ENCODE measurements at regions not wholly inside any gene's neighbourhood (a gene's known extent, or its start where the extent isn't known, plus 50 kb on each side); places are given as distances from the start of the nearest gene placed in this dataset.
"Not testable (repeated sequence)": the region's sequence is repeated elsewhere in the genome, so short reads cannot be mapped to it uniquely, and the experiment has no call there.

DNA sequence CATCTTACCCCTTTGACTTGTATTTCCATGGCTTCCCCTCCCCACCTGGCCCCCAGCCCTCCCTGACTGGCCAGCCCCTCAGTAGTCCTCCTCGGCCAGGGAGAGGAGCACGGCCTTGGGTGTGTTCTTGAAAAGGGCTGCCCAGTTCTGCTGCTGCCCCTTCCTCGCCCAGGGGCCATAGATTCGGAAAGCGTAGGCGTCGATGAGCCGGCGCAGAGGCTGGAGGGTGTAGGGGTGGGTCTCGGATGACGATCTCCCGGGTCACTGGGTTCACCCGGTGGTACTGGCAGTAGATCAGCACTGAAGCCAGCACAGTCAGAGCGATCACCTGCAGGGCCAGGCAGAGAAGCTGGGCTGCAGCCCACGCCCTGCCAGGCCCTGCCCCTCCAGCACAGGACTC, 71.7 kb downstream of the ZNF479 start:
- intact Hi-C loops (cut with DNase I; ENCODE audit: low total_unique reads); DNase-seq; H3K36me3 ChIP-seq; H3K4me3 ChIP-seq; H3K27ac ChIP-seq; H3K27me3 ChIP-seq (replicated peaks in 1 of 7); H3K4me1 ChIP-seq: not testable (repeated sequence)
- peaks cover 0 to 39% (median 2%) of the 10 kb centered on the region in 8 donors for H3K9me3 ChIP-seq
- 80 to 95% (median 84%) methylated on average over 12 to 14 of the region's 15 CpGs; no CpG with 5 or more reads in 1 of the 5 donors for WGBS, 5 donors

DNA sequence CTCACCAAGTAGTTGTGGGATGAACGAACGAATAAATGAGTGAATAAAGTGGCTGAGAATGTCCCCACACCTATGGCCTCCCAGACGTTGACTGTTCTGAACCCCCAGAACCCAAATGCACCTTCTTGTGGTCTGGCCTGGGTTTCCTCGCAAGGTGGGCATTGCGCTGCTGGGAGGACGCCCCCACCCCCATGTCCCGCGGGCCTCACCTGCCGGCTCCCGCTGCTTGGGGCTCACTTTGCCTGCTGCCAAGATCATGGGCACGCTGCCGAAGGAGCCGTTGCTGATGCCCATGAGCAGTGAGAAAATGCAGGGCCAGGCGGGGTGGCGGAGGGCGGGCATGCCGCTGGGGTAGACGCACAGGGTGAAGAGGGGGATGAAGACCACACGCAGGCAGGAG, 115.9 kb downstream of the ZNF479 start:
- H3K27me3 ChIP-seq (replicated peaks in 1 of 7); DNase-seq; intact Hi-C loops (cut with DNase I; ENCODE audit: low total_unique reads); H3K4me1 ChIP-seq; H3K36me3 ChIP-seq; H3K4me3 ChIP-seq; H3K27ac ChIP-seq: not testable (repeated sequence)
- peaks cover 0 to 18% (median 0%) of the 10 kb centered on the region in 8 donors for H3K9me3 ChIP-seq
- 90 to 92% (median 91%) methylated on average over 9 to 11 of the region's 19 CpGs; no CpG with 5 or more reads in 1 of the 5 donors for whole genome bisulfite sequencing, 5 donors

DNA sequence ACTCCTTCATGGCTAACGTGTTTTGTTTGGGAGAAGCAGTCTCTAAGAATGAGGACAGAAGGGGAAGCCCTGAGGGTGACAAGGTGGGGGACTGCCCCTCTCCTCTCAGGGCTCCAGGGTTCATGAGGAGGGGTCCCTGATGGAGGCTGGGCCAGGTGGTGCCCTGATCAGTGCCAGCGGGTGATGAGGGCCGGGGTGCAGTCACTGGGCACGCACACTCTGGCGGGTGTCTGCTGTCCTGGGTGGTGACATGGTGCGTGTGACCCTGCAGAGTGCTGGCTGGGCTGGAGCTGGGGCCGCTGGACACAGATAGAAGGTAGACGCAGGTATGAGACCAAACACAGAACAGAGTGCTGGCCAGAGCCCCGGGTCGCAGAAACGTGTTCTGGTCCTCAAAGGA, 118.5 kb downstream of the ZNF479 start:
- H3K4me3 ChIP-seq; H3K36me3 ChIP-seq; DNase-seq; H3K27ac ChIP-seq; H3K27me3 ChIP-seq (replicated peaks in 1 of 7); H3K4me1 ChIP-seq; intact Hi-C loops (cut with DNase I; ENCODE audit: low total_unique reads): not testable (repeated sequence)
- peaks cover 0 to 26% (median 1%) of the 10 kb centered on the region in 8 donors for H3K9me3 ChIP-seq
- WGBS, 5 donors: 77 to 95% (median 90%) methylated on average over 6 to 7 of the region's 11 CpGs

DNA sequence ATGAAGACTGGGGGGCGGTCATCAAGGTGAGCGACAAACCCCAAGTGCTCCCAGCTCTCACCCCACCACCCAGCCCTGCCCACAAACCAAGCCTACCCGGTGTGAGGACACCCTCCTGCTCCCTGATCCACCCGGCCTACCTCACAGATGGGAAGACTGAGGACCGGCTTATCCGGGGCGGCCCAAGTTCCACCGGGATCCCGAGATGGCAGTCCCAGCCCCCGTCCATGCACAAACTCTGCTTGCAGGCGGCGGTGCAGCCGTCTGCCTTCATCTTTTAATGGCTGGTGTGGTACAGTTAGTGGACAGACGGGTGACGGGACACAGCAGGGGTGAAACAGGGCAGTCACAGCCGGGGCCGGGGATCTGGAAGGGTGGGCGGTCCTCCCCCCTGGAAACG, 119.3 kb downstream of the ZNF479 start:
- WGBS, 5 donors: 83 to 93% (median 86%) methylated on average over 9 to 18 of the region's 19 CpGs
- intact Hi-C loops (cut with DNase I; ENCODE audit: low total_unique reads); H3K36me3 ChIP-seq; H3K27ac ChIP-seq; H3K27me3 ChIP-seq (replicated peaks in 1 of 7); DNase-seq; H3K4me3 ChIP-seq; H3K4me1 ChIP-seq: not testable (repeated sequence)
- H3K9me3 ChIP-seq: peaks cover 0 to 26% (median 1%) of the 10 kb centered on the region in 8 donors

DNA sequence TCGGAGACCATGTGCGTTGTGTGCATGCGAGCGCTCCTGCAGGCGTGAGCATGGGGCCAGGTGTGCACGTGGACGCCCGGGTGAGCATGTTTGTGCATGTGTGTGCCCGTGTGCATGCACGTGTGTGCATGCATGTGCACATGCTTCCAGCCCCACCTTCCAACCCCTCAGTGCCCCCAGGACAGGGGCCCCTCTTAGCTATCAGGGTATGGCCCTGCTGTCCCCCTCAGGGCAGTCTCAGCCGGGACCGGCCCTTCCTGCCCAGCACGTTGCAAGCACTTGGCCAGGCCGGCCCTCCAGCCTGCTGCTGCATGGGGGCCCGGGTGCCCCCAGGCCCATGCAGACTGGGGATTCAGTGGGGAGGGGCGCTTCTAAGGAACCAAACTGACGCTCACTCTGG, 123.0 kb downstream of the ZNF479 start:
- H3K27me3 ChIP-seq (replicated peaks in 1 of 7); H3K27ac ChIP-seq; intact Hi-C loops (cut with DNase I; ENCODE audit: low total_unique reads); H3K4me3 ChIP-seq; H3K36me3 ChIP-seq; DNase-seq; H3K4me1 ChIP-seq: not testable (repeated sequence)
- 90 to 93% (median 91%) methylated on average over 7 to 10 of the region's 17 CpGs; no CpG with 5 or more reads in 1 of the 5 donors for WGBS, 5 donors
- peaks cover 0 to 25% (median 1%) of the 10 kb centered on the region in 8 donors for H3K9me3 ChIP-seq

DNA sequence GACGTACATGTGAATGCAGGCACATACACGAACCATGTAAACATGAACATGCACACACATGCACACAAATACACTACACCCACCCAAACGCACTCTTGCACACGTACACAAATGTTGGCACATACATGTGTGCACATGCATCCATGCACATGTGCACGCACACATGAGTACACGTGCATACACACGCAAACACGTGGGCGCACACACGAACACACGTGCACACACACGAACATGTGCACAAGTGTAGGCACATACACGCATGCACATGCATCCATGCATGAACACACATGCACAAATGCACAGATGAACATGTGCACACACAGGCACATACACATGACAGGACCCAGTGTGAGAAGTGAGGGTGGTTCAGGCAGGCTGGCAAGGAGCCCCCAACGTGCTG, 126.3 kb downstream of the ZNF479 start:
- H3K4me3 ChIP-seq; H3K4me1 ChIP-seq; H3K27me3 ChIP-seq (replicated peaks in 1 of 7); DNase-seq; H3K27ac ChIP-seq; H3K36me3 ChIP-seq; intact Hi-C loops (cut with DNase I; ENCODE audit: low total_unique reads): not testable (repeated sequence)
- WGBS, 5 donors: 45 to 82% (median 78%) methylated on average over 10 to 13 of the region's 14 CpGs; no CpG with 5 or more reads in 1 of the 5 donors
- peaks cover 0 to 12% (median 1%) of the 10 kb centered on the region in 8 donors for H3K9me3 ChIP-seq

DNA sequence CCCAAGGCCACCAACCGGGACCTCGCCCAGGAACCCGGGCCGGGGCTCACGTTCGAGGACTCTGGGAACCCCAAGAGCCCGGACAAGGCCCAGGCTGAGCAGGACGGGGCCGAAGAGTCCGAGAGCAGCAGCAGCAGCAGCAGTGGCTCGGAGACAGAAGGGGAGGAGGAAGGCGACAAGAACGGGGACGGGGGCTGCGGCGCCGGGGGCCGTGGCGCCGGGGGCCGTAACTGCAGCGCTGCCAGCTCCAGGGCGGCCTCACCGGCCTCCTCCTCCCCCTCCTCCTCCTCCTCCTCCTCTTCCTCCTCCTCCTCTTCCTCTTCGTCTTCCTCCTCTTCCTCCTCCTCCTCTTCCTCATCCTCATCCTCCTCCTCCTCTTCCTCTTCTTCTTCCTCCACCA, 128.4 kb downstream of the ZNF479 start:
- H3K27me3 ChIP-seq (replicated peaks in 1 of 7); H3K4me1 ChIP-seq; H3K4me3 ChIP-seq; H3K9me3 ChIP-seq; H3K27ac ChIP-seq; H3K36me3 ChIP-seq; intact Hi-C loops (cut with DNase I; ENCODE audit: low total_unique reads); DNase-seq: not testable (repeated sequence)
- 77 to 90% (median 86%) methylated on average over 4 to 18 of the region's 25 CpGs for WGBS, 5 donors

DNA sequence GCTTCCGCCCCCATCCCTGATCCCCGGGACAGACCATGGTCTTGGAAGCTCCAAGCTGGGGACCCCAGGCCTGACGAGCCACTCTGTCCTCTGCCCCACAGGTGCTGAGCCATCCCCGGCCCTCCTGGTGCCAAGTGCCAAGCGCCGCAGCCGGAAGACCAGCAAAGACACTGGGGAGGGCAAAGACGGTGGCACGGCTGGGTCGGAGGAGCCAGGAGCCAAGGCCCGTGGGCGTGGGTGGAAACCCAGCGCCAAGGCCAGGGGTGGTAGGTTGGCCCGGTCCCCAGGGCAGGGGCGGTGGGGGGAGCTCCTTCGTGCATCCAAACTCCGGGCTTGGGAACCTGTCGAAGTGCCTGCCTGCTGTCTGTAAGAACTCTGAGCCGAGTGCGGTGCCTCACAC, 130.3 kb downstream of the ZNF479 start:
- H3K36me3 ChIP-seq; H3K27me3 ChIP-seq (replicated peaks in 1 of 7); intact Hi-C loops (cut with DNase I; ENCODE audit: low total_unique reads); DNase-seq; H3K4me1 ChIP-seq; H3K4me3 ChIP-seq; H3K27ac ChIP-seq: not testable (repeated sequence)
- WGBS, 5 donors: 93 to 100% (median 95%) methylated on average over 1 to 17 of the region's 20 CpGs; no CpG with 5 or more reads in 1 of the 5 donors
- H3K9me3 ChIP-seq: peaks cover 0 to 14% (median 0%) of the 10 kb centered on the region in 8 donors

DNA sequence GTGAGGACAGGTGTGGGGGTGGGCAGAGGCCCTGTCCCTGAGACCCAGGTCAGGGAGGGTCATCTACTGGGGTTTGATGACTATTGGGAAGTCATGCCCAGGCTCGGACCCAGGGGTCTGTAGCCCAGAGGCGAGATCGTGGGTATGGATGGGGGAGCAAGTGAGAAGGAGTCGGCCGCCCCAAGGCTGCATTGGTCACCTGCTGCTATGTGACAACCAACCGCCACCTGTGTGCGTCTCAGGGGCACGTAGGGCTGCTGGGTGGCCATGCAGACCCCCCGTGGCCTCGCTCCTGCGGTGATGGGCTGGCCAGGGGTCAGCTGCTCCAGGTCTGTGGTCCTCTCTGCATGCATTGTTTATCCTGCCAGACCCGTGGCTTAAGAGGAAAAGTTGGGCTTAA, 138.5 kb downstream of the ZNF479 start:
- 77 to 89% (median 85%) methylated on average over 6 to 12 of the region's 12 CpGs for WGBS, 5 donors
- H3K4me1 ChIP-seq; H3K27me3 ChIP-seq (replicated peaks in 1 of 7); intact Hi-C loops (cut with DNase I; ENCODE audit: low total_unique reads); DNase-seq; H3K36me3 ChIP-seq; H3K27ac ChIP-seq; H3K4me3 ChIP-seq: not testable (repeated sequence)
- peaks cover 0 to 15% (median 7%) of the 10 kb centered on the region in 8 donors for H3K9me3 ChIP-seq

DNA sequence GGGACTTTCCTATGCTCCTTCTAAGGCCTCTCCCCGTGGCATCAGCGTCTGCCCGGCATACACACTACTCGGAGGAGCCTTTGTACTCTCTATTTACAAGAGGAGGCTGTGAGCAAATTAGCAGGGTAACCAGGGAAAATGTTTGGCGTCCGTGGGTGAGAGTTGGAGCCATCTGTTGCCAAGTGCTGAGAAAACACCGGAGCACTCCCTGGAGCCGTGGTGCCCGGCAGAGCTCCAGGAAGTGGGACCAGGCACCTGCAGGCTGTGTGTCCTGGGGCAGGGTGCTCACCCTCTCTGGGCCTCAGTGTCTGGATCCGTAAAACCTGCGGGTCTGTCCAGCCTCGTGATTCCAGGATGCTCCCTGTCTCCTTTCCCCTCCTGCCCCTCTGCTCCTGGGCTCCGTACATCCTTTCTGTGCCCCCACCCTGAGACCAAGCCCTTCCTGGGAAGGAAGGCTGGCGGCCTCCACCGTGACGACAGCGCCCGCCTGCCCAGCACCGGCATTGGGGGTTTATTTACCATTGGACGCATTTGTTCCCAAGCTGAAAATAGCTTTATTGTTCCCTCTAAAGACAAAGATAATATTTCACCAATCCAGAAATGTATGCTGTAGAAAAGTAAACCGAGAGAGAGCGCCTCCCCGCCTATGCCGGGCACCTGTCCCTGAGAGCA, 174.4 kb downstream of the ZNF479 start:
- WGBS, 5 donors: 81 to 95% (median 90%) methylated on average over 8 to 13 of the region's 24 CpGs
- DNase-seq: peak; percentile 43

DNA sequence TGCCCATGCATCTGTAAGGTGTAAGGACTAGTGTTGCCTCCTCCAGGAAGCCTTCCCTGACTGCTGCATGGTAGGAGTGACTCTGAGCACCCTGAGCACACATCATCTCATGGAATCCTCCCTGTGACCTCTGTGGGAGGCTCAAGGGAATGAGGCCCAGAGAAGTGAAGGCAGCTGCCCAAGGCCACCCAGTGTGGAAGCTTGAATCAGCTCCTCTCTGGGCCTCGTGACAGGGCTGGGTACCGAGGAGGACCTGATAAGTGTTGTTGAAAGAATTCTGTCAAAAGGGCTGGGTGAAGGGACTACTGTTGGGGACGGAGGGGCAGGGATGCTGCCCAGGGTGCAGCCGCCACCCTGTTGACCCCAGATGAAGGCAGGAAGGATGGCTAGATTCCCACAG, 175.2 kb downstream of the ZNF479 start:
- intact Hi-C loops (cut with DNase I; ENCODE audit: low total_unique reads); H3K27ac ChIP-seq; H3K4me1 ChIP-seq; H3K36me3 ChIP-seq; H3K4me3 ChIP-seq; H3K27me3 ChIP-seq (replicated peaks in 1 of 7); H3K9me3 ChIP-seq: not testable (repeated sequence)
- DNase-seq: peak; percentile 51
- 57 to 90% (median 82%) methylated on average over 2 of the region's 4 CpGs for WGBS, 5 donors

More for the DNA sequence above, 174.4 kb downstream of the ZNF479 start:
- H3K27ac ChIP-seq; H3K9me3 ChIP-seq; intact Hi-C loops (cut with DNase I; ENCODE audit: low total_unique reads); H3K27me3 ChIP-seq (replicated peaks in 1 of 7); H3K4me1 ChIP-seq; H3K36me3 ChIP-seq; H3K4me3 ChIP-seq: not testable (repeated sequence)

All from spleen (tissue), 11 donors.